A673 (cell line): ENCODE measurements at regions not wholly inside any gene's neighbourhood (a gene's known extent, or its start where the extent isn't known, plus 50 kb on each side); places are given as distances from the start of the nearest gene placed in this dataset.

Experiments used
- BruUV-seq: library from RNA; stranded (reverse); fragments of 400-500 nt; replicated peaks from 2 replicates; lab custom pipeline; 2021; lab: Mats Ljungman, UMichigan
- CTCF ChIA-PET: fragments of 300-600 bp; sonication (Branson Sonifier 250); formaldehyde crosslinking; loops from one replicate; lab custom pipeline; 2022; ENCODE audit warnings: antibody characterized with exemption; lab: Charles Lee
- POLR2A ChIA-PET: fragments of 300-600 bp; sonication (Branson Sonifier 250); formaldehyde crosslinking; loops from one replicate; lab custom pipeline; 2022; ENCODE audit warnings: antibody characterized with exemption; ENCODE audit not compliant: low non-redundant PET; lab: Charles Lee
- DNase-seq: peaks from one replicate; pipeline ENCODE4 v3.0.0-alpha.2; 2015; ENCODE audit warnings: low spot score
- H3K27ac ChIP-seq: fragments of 200-600 bp; sonication (generic); 2 replicates; pipeline ENCODE4 v1.5.1; 2016; ENCODE audit warnings: mixed run types, low read depth, mild to moderate bottlenecking, mixed read lengths, antibody characterized with exemption, low read length; ENCODE audit not compliant: poor library complexity, severe bottlenecking
- H3K27me3 ChIP-seq: fragments of 200-600 bp; sonication (generic); replicated peaks from 2 replicates; pipeline ENCODE4 v1.6.1; 2017; ENCODE audit warnings: mixed run types, low read depth, mild to moderate bottlenecking, mixed read lengths, antibody characterized with exemption, low read length; ENCODE audit not compliant: insufficient read depth, poor library complexity
- H3K36me3 ChIP-seq: fragments of 200-600 bp; sonication (generic); 2 replicates; pipeline ENCODE4 v1.6.1; 2016; ENCODE audit warnings: mixed run types, mild to moderate bottlenecking, mixed read lengths, antibody characterized with exemption, low read length; ENCODE audit not compliant: insufficient read depth, poor library complexity, severe bottlenecking
- H3K4me1 ChIP-seq: fragments of 200-600 bp; sonication (generic); 2 replicates; pipeline ENCODE4 v1.6.1; 2017; ENCODE audit warnings: mixed run types, mild to moderate bottlenecking, mixed read lengths, antibody characterized with exemption, low read length; ENCODE audit not compliant: insufficient read depth, poor library complexity, severe bottlenecking
- H3K4me3 ChIP-seq: fragments of 200-600 bp; sonication (generic); 2 replicates; pipeline ENCODE4 v1.5.1; 2016; ENCODE audit warnings: low read depth, mixed run types, mild to moderate bottlenecking, mixed read lengths, low read length; ENCODE audit not compliant: poor library complexity, severe bottlenecking
- H3K9me3 ChIP-seq: fragments of 200-600 bp; sonication (generic); 2 replicates; pipeline ENCODE4 v1.6.1; 2016; ENCODE audit warnings: mixed run types, low read depth, mild to moderate bottlenecking, mixed read lengths, antibody characterized with exemption, low read length; ENCODE audit not compliant: poor library complexity, severe bottlenecking
- CTCF ChIP-seq: fragments of 300-800, 200-600 bp; sonication (generic); conservative IDR thresholded peaks from 2 replicates; pipeline ENCODE4 v1.5.1; 2017; ENCODE audit warnings: low read depth, mild to moderate bottlenecking, antibody characterized with exemption, low read length, moderate library complexity, mixed read lengths
- EZH2 ChIP-seq: fragments of 200-600 bp; sonication (generic); IDR thresholded peaks from 2 replicates; pipeline ENCODE4 v1.6.1; 2017; ENCODE audit warnings: borderline replicate concordance, low read depth, mild to moderate bottlenecking, mixed read lengths, antibody characterized with exemption, low read length; ENCODE audit not compliant: poor library complexity, severe bottlenecking
- intact Hi-C: fragments of 100-400 bp; cut with micrococcal nuclease; formaldehyde crosslinking; loops from one replicate; pipeline ENCODE4 v1.10.0; 2022; ENCODE audit not compliant: unreplicated experiment

GRCh38 chr3:191543018-191543417, 82.1 kb downstream of the PYDC2 start:
- no peak for DNase-seq
- Histone ChIP-seq H3K4me3 (no peak overlapping the region), H3K4me1 (no peaks in the 10 kb centered on the region), H3K27ac (no peak overlapping the region), H3K9me3 (no peaks in the 10 kb centered on the region), H3K36me3 (no peaks in the 10 kb centered on the region), H3K27me3 (no peaks in the 10 kb centered on the region)
- CTCF ChIA-PET: no interaction called here
- no TSS peak for BruUV-seq
- POLR2A ChIA-PET: no interaction called here
- intact Hi-C loops: no loop called here
- TF ChIP-seq EZH2 (no peak), CTCF (no peak)

GRCh38 chr3:191543897-191544296, 82.9 kb downstream of the PYDC2 start:
- no peaks in the 10 kb centered on the region for H3K36me3 ChIP-seq
- no peaks in the 10 kb centered on the region for H3K27me3 ChIP-seq
- no TSS peak for BruUV-seq
- TF ChIP-seq EZH2 (no peak), CTCF (no peak)
- no peak overlapping the region for H3K27ac ChIP-seq
- intact Hi-C loops: no loop called here
- POLR2A ChIA-PET: no interaction called here
- CTCF ChIA-PET: no interaction called here
- DNase-seq: no peak
- no peaks in the 10 kb centered on the region for H3K9me3 ChIP-seq
- no peak overlapping the region for H3K4me3 ChIP-seq
- H3K4me1 ChIP-seq: no peaks in the 10 kb centered on the region

GRCh38 chr3:191549357-191549756, 88.4 kb downstream of the PYDC2 start:
- ChIA-PET POLR2A (no interaction called here), CTCF (no interaction called here)
- TF ChIP-seq EZH2 (no peak), CTCF (no peak)

More at GRCh38 chr3:191549357-191549756, 88.4 kb downstream of the PYDC2 start:
- no peak for DNase-seq
- BruUV-seq: no TSS peak
- Histone ChIP-seq H3K4me1 (no peaks in the 10 kb centered on the region), H3K27ac (no peak overlapping the region), H3K27me3 (no peaks in the 10 kb centered on the region), H3K4me3 (no peak overlapping the region), H3K9me3 (no peaks in the 10 kb centered on the region), H3K36me3 (no peaks in the 10 kb centered on the region)
- intact Hi-C loops: no loop called here
